GM15510 (cell line): ENCODE measurements at regions not wholly inside any gene's neighbourhood (a gene's known extent, or its start where the extent isn't known, plus 50 kb on each side); places are given as distances from the start of the nearest gene placed in this dataset.

Experiments used
- POLR2A ChIP-seq: IDR thresholded peaks from 3 replicates; pipeline ENCODE4 v1.6.1; 2011; ENCODE audit warnings: borderline replicate concordance; ENCODE audit not compliant: insufficient read length; ENCODE audit errors: extremely low read depth

GRCh38 chr7:32677593-32677992 lies 182.3 kb downstream of the AVL9 start:
- no peak for TF ChIP-seq POLR2A

GRCh38 chr7:32676249-32676941 lies 181.1 kb downstream of the AVL9 start:
- TF ChIP-seq POLR2A, result no peak

GRCh38 chr7:32673275-32673983 lies 178.1 kb downstream of the AVL9 start:
- TF ChIP-seq POLR2A, result no peak

GRCh38 chr7:32670110-32671025 lies 175.1 kb downstream of the AVL9 start:
- no peak for TF ChIP-seq POLR2A

- no peak for TF ChIP-seq POLR2A
Observed at GRCh38 chr7:32661929-32662328, 166.6 kb downstream of the AVL9 start.

GRCh38 chr7:32661501-32661900 lies 166.2 kb downstream of the AVL9 start:
- TF ChIP-seq POLR2A, result no peak

GRCh38 chr7:32660936-32661335 lies 165.6 kb downstream of the AVL9 start:
- TF ChIP-seq POLR2A, result no peak

- TF ChIP-seq POLR2A, result no peak
Observed at GRCh38 chr7:32659853-32660252, 164.6 kb downstream of the AVL9 start.

GRCh38 chr7:32658467-32658869 lies 163.2 kb downstream of the AVL9 start:
- no peak for TF ChIP-seq POLR2A

- TF ChIP-seq POLR2A, result no peak
Observed at GRCh38 chr7:32658034-32658433, 162.7 kb downstream of the AVL9 start.

GRCh38 chr7:32648408-32649156 lies 153.3 kb downstream of the AVL9 start:
- no peak for TF ChIP-seq POLR2A

- TF ChIP-seq POLR2A, result no peak
Observed at GRCh38 chr7:32643194-32643593, 147.9 kb downstream of the AVL9 start.

GRCh38 chr7:32639122-32639521 lies 143.8 kb downstream of the AVL9 start:
- TF ChIP-seq POLR2A, result no peak
